Liver (tissue), 8 donors: ENCODE measurements at regions not wholly inside any gene's neighbourhood (a gene's known extent, or its start where the extent isn't known, plus 50 kb on each side); places are given as distances from the start of the nearest gene placed in this dataset.

ENCODE experiments used
- DNase-seq: peaks from one replicate; pipeline ENCODE4 v3.0.0-alpha.2; 2017; ENCODE audit warnings: low spot score
- H3K27ac ChIP-seq, 2 donors: one replicate each; pipeline ENCODE4 v1.7.0; 2013; ENCODE audit warnings: inconsistent platforms in 2 of 2, low read length in 2 of 2, control low read depth in 1 of 2, low read depth in 1 of 2, mild to moderate bottlenecking in 1 of 2
- H3K27me3 ChIP-seq, 4 donors: one replicate each; pipeline versions ENCODE4 v1.6.1 to v1.7.0; 2013; ENCODE audit warnings: low read length in 3 of 4, inconsistent platforms in 1 of 4, mild to moderate bottlenecking in 1 of 4, moderate library complexity in 1 of 4; ENCODE audit not compliant: control insufficient read depth in 4 of 4, insufficient read depth in 4 of 4
- H3K36me3 ChIP-seq, 4 donors: one replicate each; pipeline versions ENCODE4 v1.6.1 to v1.7.0; 2013; ENCODE audit warnings: low read length in 3 of 4, mild to moderate bottlenecking in 3 of 4, low read depth in 1 of 4, moderate library complexity in 1 of 4; ENCODE audit not compliant: control insufficient read depth in 4 of 4, insufficient read depth in 3 of 4
- H3K4me1 ChIP-seq, 4 donors: one replicate each; pipeline versions ENCODE4 v1.6.1 to v1.7.0; 2013; ENCODE audit warnings: low read length in 3 of 4, mild to moderate bottlenecking in 3 of 4, moderate library complexity in 1 of 4; ENCODE audit not compliant: control insufficient read depth in 4 of 4, insufficient read depth in 4 of 4
- H3K4me3 ChIP-seq, 3 donors: one replicate each; pipeline versions ENCODE4 v1.6.1 to v1.7.0; 2013; ENCODE audit warnings: low read length in 3 of 3, control low read depth in 1 of 3, low read depth in 1 of 3, mild to moderate bottlenecking in 1 of 3
- H3K9ac ChIP-seq, 2 donors: one replicate each; pipeline ENCODE4 v1.7.0; 2013; ENCODE audit warnings: low read length in 2 of 2, mild to moderate bottlenecking in 2 of 2, moderate library complexity in 2 of 2, control low read depth in 1 of 2, low read depth in 1 of 2
- H3K9me3 ChIP-seq, 4 donors: one replicate each; pipeline versions ENCODE4 v1.6.1 to v1.7.0; 2013; ENCODE audit warnings: low read length in 3 of 4; ENCODE audit not compliant: control insufficient read depth in 4 of 4
- EGR1 ChIP-seq, 2 donors: IDR thresholded peaks; 2 replicates each; pipeline ENCODE4 v1.6.1; 2016 to 2018; ENCODE audit warnings: antibody characterized with exemption in 2 of 2, low read depth in 2 of 2
- FOXA1 ChIP-seq: IDR thresholded peaks from 2 replicates; pipeline ENCODE4 v1.6.1; 2016; ENCODE audit warnings: antibody characterized with exemption
- FOXA2 ChIP-seq: IDR thresholded peaks from 2 replicates; pipeline ENCODE4 v1.6.1; 2016; ENCODE audit warnings: antibody characterized with exemption
- GABPA ChIP-seq, 2 donors: IDR thresholded peaks in 1 of 2; conservative IDR thresholded peaks in 1 of 2; 2 replicates each; pipeline ENCODE4 v1.6.1; 2016; ENCODE audit warnings: antibody characterized with exemption in 2 of 2, mild to moderate bottlenecking in 1 of 2, moderate library complexity in 1 of 2
- HNF4A ChIP-seq, 2 donors: conservative IDR thresholded peaks; 2 replicates each; pipeline ENCODE4 v1.6.1; 2016; ENCODE audit warnings: antibody characterized with exemption in 2 of 2, mild to moderate bottlenecking in 2 of 2
- HNF4G ChIP-seq: IDR thresholded peaks from 2 replicates; pipeline ENCODE4 v1.6.1; 2016; ENCODE audit warnings: antibody characterized with exemption
- JUND ChIP-seq, 2 donors: IDR thresholded peaks; 2 replicates each; pipeline ENCODE4 v1.6.1; 2016; ENCODE audit warnings: antibody characterized with exemption in 2 of 2
- NR2F2 ChIP-seq: IDR thresholded peaks from 2 replicates; pipeline ENCODE4 v1.6.1; 2016; ENCODE audit warnings: antibody characterized with exemption
- RAD21 ChIP-seq, 2 donors: IDR thresholded peaks; 2 replicates each; pipeline ENCODE4 v1.6.1; 2016; ENCODE audit warnings: antibody characterized with exemption in 2 of 2, mild to moderate bottlenecking in 2 of 2
- RXRA ChIP-seq, 2 donors: IDR thresholded peaks; 2 replicates each; pipeline ENCODE4 v1.6.1; 2017 to 2018; ENCODE audit warnings: antibody characterized with exemption in 2 of 2, mild to moderate bottlenecking in 1 of 2
- SP1 ChIP-seq: IDR thresholded peaks from 2 replicates; pipeline ENCODE4 v1.6.1; 2018; ENCODE audit warnings: antibody characterized with exemption, mild to moderate bottlenecking
- TAF1 ChIP-seq: conservative IDR thresholded peaks from 2 replicates; pipeline ENCODE4 v1.6.1; 2016; ENCODE audit warnings: antibody characterized with exemption, mild to moderate bottlenecking
- YY1 ChIP-seq: IDR thresholded peaks from 2 replicates; pipeline ENCODE4 v1.6.1; 2016; ENCODE audit warnings: antibody characterized with exemption, mild to moderate bottlenecking
- WGBS: extraction: QIAGEN DNeasy Blood & Tissue Kit; methylation state at CpG from one replicate; pipeline ENCODE4 v1.1.7; 2013; 5-methylcytosine and 5-hydroxymethylcytosine counted together
- TF ChIP-seq, protein P1 (sequence below): IDR thresholded peaks from 2 replicates; pipeline ENCODE4 v1.6.1; 2016; ENCODE audit warnings: antibody characterized with exemption
- TF ChIP-seq, protein P2 (sequence below): IDR thresholded peaks from 2 replicates; pipeline ENCODE4 v1.6.1; 2016; ENCODE audit warnings: antibody characterized with exemption
- TF ChIP-seq, protein P3 (sequence below): fragments of 150-350 bp; IDR thresholded peaks from 2 replicates; pipeline ENCODE4 v1.5.1; 2017; ENCODE audit warnings: improper control_type of control experiment, low read depth, low read length; ENCODE audit not compliant: missing input control
- TF ChIP-seq, protein P4 (sequence below): IDR thresholded peaks from 2 replicates; pipeline ENCODE4 v1.6.1; 2016; ENCODE audit warnings: antibody characterized with exemption
- donor health status: healthy.
- donor health status: healthy.
- donor health status: healthy.
- donor health status: healthy.
- donor health status: healthy.

DNA sequence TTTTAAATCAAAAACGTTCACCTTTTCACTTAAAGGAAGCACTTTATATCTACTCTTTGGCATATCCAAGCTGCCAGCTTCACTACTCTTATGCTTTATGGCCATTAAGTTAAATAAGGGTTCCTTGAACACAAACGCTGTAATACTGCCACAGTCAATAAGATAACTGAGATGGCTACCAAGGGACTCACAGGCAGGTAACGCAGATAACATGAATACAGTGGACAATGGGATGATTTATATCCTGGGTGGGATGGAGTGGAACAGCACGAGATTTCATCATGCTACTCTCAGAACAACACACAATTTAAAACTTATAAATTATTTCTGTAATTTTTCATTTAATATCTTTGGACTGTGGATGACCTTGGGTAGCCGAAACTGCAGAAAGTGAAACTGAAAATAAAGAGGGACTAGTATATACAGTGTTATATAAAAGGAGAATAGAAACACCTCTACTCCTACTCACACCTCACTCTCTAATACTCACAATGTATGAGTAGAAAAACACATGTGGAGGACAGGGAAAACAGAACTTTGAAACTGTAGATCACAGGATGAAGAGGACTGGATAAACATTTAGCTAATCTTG, 367.3 kb downstream of the C12orf50 start:
- no peak for DNase-seq
- Histone ChIP-seq H3K27me3 (no peaks in the 10 kb centered on the region), H3K9ac (peak overlapping the region; percentile 40 to 83), H3K27ac (peak overlapping the region in 1 of 2 donors; percentile 33), H3K36me3 (no peaks in the 10 kb centered on the region), H3K4me3 (peak overlapping the region; percentile 56 to 82 (median 58)), H3K4me1 (peaks cover 0 to 4% (median 1%) of the 10 kb centered on the region in 4 donors), H3K9me3 (no peaks in the 10 kb centered on the region)
- WGBS, result 31% methylated on average over 5 of the region's 5 CpGs
- peak in 1 of 2 donors; percentile 18 for TF ChIP-seq RXRA (IDR thresholded peaks at IDR 0.05)
- no peak for TF ChIP-seq SP1
- TF ChIP-seq YY1, result peak; percentile 86
- TF ChIP-seq HNF4A (conservative IDR thresholded peaks at IDR 0.05), result peak in 1 of 2 donors; percentile 17

DNA sequence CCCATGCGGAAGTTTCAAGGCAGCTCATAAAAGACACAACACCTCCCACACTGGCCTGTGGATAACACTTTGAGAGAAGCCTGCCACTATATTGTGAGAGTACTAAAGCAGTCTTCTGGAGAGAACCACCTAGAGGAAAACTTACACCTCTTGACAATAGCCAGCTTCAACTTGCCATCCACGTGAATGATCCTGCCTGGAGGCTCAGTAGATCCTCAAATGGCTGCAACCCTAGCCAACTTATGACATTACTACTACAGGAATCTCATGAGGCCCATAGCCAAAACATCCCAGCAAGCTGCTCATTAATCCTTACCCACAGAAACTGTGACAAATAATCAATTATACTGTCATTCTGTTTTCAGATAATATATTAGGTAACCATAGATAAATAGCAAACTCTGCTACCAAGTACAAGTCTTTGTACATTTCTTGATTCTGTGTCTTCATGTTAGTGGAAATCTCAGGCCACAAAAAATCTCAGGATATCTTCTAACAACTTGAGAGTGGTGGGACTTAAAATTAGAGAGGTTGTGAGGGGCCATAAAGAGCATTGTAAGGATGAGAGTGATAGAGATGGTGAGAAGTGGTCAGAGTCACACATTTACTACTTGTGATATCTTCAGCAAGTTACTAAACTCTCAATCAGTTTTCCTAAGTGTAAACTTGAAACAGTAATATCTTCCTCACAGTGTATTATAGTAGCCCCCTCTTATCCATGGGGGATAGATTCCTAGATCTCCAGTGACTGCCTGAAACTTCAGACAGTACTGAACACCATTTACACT, 368.0 kb downstream of the C12orf50 start:
- H3K27me3 ChIP-seq, result no peaks in the 10 kb centered on the region
- WGBS, result 89% methylated on average over 2 of the region's 2 CpGs
- H3K9ac ChIP-seq, result peak overlapping the region in 1 of 2 donors; percentile 83
- no peak for TF ChIP-seq EGR1 (IDR thresholded peaks at IDR 0.05; ENCODE audit: low read depth in 2 of 2)
- TF ChIP-seq RAD21 (IDR thresholded peaks at IDR 0.05), result no peak
- TF ChIP-seq YY1, result no peak
- TF ChIP-seq HNF4A (conservative IDR thresholded peaks at IDR 0.05), result no peak
- no peak for TF ChIP-seq RXRA (IDR thresholded peaks at IDR 0.05)
- TF ChIP-seq, protein P1, sequence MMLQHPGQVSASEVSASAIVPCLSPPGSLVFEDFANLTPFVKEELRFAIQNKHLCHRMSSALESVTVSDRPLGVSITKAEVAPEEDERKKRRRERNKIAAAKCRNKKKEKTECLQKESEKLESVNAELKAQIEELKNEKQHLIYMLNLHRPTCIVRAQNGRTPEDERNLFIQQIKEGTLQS, result no peak
- no peak for DNase-seq
- H3K27ac ChIP-seq, result peak overlapping the region in 1 of 2 donors; percentile 33
- H3K36me3 ChIP-seq, result no peaks in the 10 kb centered on the region
- peak overlapping the region; percentile 56 to 82 (median 58) for H3K4me3 ChIP-seq
- H3K4me1 ChIP-seq, result peaks cover 0 to 4% (median 1%) of the 10 kb centered on the region in 4 donors
- no peaks in the 10 kb centered on the region for H3K9me3 ChIP-seq

DNA sequence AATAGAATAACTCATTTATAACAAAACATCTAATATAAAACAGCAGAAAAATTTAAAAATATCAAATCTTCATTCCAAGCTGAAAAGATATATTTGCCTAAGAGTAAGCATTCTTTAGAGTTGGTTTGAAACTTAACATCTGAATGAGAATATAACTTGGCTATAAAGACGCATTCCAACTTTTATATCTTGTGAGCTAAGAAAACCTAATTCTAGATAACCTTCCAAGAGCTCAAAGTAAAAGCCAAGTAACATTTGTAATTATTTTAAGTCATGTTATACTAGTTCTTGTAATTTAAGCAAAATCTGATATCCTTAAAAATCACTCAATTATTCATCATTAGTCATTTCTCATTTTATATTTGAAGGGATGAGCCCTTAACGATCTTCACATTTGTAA, 368.9 kb downstream of the C12orf50 start:
- Histone ChIP-seq H3K4me1 (peaks cover 0 to 4% (median 1%) of the 10 kb centered on the region in 4 donors), H3K27me3 (no peaks in the 10 kb centered on the region), H3K36me3 (no peaks in the 10 kb centered on the region), H3K9me3 (no peaks in the 10 kb centered on the region), H3K4me3 (no peak overlapping the region), H3K27ac (no peak overlapping the region), H3K9ac (no peak overlapping the region)
- no peak for DNase-seq
- TF ChIP-seq YY1, result no peak
- WGBS, result 92% methylated on average over 2 of the region's 2 CpGs

DNA sequence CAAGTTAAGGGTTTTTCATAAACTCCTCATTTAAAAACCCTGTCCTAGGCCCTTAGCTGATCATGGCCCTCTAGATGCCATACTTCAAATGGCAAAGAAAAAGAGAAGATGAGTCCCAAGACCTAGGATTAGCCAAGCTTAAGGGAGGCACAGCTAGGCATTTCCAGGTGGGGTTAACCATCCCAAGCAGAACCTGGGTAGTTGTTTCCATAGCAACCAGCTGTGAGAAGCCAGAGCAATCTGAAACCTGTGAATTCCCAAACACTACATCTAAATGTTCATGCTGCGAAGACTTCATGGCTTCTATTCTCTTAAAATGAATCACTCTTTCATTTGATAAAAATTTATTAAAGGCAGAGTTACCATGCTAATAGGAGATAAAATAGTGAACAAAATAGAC, 372.9 kb downstream of the C12orf50 start:
- Histone ChIP-seq H3K36me3 (no peaks in the 10 kb centered on the region), H3K27ac (no peak overlapping the region), H3K27me3 (no peaks in the 10 kb centered on the region), H3K9ac (no peak overlapping the region), H3K4me3 (no peak overlapping the region), H3K9me3 (no peaks in the 10 kb centered on the region), H3K4me1 (no peaks in the 10 kb centered on the region)
- no peak for DNase-seq
- 99% methylated on average over 1 of the region's 1 CpG for WGBS
- TF ChIP-seq SP1 (no peak), JUND (IDR thresholded peaks at IDR 0.05) (no peak), FOXA1 (no peak), GABPA (IDR thresholded peaks at IDR 0.05 in 1 of 2, conservative IDR thresholded peaks at IDR 0.05 in 1 of 2) (no peak), TAF1 (no peak), EGR1 (IDR thresholded peaks at IDR 0.05; ENCODE audit: low read depth in 2 of 2) (no peak), RXRA (IDR thresholded peaks at IDR 0.05) (no peak), YY1 (no peak), RAD21 (IDR thresholded peaks at IDR 0.05) (no peak), HNF4A (conservative IDR thresholded peaks at IDR 0.05) (no peak), FOXA2 (no peak), NR2F2 (no peak), HNF4G (no peak)
- TF ChIP-seq, protein P2, sequence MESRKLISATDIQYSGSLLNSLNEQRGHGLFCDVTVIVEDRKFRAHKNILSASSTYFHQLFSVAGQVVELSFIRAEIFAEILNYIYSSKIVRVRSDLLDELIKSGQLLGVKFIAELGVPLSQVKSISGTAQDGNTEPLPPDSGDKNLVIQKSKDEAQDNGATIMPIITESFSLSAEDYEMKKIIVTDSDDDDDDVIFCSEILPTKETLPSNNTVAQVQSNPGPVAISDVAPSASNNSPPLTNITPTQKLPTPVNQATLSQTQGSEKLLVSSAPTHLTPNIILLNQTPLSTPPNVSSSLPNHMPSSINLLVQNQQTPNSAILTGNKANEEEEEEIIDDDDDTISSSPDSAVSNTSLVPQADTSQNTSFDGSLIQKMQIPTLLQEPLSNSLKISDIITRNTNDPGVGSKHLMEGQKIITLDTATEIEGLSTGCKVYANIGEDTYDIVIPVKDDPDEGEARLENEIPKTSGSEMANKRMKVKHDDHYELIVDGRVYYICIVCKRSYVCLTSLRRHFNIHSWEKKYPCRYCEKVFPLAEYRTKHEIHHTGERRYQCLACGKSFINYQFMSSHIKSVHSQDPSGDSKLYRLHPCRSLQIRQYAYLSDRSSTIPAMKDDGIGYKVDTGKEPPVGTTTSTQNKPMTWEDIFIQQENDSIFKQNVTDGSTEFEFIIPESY, result no peak
- TF ChIP-seq, protein P3, sequence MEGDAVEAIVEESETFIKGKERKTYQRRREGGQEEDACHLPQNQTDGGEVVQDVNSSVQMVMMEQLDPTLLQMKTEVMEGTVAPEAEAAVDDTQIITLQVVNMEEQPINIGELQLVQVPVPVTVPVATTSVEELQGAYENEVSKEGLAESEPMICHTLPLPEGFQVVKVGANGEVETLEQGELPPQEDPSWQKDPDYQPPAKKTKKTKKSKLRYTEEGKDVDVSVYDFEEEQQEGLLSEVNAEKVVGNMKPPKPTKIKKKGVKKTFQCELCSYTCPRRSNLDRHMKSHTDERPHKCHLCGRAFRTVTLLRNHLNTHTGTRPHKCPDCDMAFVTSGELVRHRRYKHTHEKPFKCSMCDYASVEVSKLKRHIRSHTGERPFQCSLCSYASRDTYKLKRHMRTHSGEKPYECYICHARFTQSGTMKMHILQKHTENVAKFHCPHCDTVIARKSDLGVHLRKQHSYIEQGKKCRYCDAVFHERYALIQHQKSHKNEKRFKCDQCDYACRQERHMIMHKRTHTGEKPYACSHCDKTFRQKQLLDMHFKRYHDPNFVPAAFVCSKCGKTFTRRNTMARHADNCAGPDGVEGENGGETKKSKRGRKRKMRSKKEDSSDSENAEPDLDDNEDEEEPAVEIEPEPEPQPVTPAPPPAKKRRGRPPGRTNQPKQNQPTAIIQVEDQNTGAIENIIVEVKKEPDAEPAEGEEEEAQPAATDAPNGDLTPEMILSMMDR, result no peak
- TF ChIP-seq, protein P4, sequence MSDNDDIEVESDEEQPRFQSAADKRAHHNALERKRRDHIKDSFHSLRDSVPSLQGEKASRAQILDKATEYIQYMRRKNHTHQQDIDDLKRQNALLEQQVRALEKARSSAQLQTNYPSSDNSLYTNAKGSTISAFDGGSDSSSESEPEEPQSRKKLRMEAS, result no peak
- TF ChIP-seq, protein P1, result no peak
